ENCODE measurements at regions not wholly inside any gene's neighbourhood (a gene's known extent, or its start where the extent isn't known, plus 50 kb on each side); places are given as distances from the start of the nearest gene placed in this dataset.

DNA sequence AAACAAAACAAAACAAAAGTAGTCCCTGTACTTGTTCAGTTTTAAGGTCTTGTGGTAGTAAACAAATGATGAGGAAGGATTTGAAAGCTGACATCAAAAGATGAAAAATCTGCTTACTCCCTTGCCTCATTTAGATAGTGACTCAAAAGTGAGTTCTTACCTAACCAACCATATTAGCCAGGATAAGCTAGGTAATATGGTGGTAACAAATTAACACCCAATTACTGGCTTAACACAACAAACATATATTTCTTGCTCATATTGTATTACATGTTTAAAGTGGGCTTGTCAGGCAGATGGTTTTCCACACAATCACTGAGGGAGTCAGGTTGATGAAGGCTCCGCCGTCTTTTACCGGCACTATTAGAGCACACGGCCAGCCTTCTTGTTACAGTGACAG is 189.7 kb downstream of the PPARGC1A start:
- Histone ChIP-seq H3K4me1 (no peaks in the 10 kb centered on the region), H3K27ac (no peak overlapping the region), H3K4me3 (no peak overlapping the region), H3K27me3 (no peaks in the 10 kb centered on the region), H3K9me3 (no peaks in the 10 kb centered on the region), H3K36me3 (no peaks in the 10 kb centered on the region)
- TF ChIP-seq, protein P1, sequence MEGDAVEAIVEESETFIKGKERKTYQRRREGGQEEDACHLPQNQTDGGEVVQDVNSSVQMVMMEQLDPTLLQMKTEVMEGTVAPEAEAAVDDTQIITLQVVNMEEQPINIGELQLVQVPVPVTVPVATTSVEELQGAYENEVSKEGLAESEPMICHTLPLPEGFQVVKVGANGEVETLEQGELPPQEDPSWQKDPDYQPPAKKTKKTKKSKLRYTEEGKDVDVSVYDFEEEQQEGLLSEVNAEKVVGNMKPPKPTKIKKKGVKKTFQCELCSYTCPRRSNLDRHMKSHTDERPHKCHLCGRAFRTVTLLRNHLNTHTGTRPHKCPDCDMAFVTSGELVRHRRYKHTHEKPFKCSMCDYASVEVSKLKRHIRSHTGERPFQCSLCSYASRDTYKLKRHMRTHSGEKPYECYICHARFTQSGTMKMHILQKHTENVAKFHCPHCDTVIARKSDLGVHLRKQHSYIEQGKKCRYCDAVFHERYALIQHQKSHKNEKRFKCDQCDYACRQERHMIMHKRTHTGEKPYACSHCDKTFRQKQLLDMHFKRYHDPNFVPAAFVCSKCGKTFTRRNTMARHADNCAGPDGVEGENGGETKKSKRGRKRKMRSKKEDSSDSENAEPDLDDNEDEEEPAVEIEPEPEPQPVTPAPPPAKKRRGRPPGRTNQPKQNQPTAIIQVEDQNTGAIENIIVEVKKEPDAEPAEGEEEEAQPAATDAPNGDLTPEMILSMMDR (IDR thresholded peaks at IDR 0.05): no peak
- TF ChIP-seq POLR2AphosphoS5 (IDR thresholded peaks at IDR 0.05) (no peak), POLR2A (IDR thresholded peaks at IDR 0.05) (no peak), EP300 (IDR thresholded peaks at IDR 0.05) (no peak)
- DNase-seq: no peak
- 92 to 96% methylated on average over 4 of the region's 4 CpGs for WGBS, 2 donors
- ATAC-seq (ENCODE audit: low FRiP score in 2 of 2): no peak

DNA sequence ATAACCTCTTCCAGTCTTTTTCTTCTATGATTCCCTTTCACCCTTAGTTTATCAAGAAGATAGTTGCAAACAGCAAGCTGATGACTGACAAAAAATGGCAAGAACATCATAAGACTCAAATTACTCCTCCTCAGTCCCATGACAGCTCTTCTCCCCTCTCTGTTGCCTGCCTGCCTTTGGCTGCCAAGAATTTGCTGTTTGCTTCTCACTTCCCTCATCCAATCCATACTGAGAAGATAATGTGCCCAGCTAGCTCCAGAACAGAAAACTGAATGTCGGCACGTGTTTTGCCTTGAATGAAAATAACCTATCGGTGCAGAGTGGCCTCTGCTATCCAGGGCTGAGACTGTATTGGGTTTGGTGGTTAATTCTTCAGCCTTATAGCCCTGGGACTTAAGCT is 192.1 kb downstream of the PPARGC1A start:
- 80 to 85% methylated on average over 3 of the region's 3 CpGs for WGBS, 2 donors
- H3K27ac ChIP-seq: no peak overlapping the region
- H3K36me3 ChIP-seq: no peaks in the 10 kb centered on the region
- no peaks in the 10 kb centered on the region for H3K9me3 ChIP-seq
- TF ChIP-seq POLR2A (IDR thresholded peaks at IDR 0.05): no peak
- TF ChIP-seq, protein P1 (IDR thresholded peaks at IDR 0.05): no peak
- no peak for TF ChIP-seq EP300 (IDR thresholded peaks at IDR 0.05)
- no peak for TF ChIP-seq POLR2AphosphoS5 (IDR thresholded peaks at IDR 0.05)
- ATAC-seq (ENCODE audit: low FRiP score in 2 of 2): no peak
- DNase-seq: no peak
- H3K27me3 ChIP-seq: no peaks in the 10 kb centered on the region
- no peak overlapping the region for H3K4me3 ChIP-seq
- no peaks in the 10 kb centered on the region for H3K4me1 ChIP-seq

DNA sequence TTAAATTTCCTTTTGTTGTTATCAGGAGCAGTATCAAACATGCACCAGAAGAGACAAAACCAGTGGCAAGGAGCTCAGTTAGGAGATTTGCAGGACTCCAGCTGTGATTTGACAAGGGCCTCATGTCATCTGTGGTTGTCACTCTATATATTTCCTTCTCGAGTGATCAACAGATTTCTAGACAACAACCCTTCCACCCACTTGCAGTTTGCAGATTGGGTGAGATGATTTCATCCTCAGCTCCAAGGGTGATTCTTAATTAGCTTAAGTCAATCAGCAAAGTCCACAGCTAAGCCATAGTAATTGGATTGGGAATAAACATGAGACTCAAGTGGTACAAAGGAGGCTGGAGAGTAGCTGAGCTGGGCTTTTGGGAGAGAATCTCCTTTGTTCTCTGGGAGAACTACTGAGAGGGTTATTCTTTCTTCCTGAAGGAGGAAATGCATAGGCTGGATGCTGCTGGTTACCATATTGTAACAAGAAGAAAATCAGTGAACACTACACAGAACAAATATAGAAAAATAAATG is 192.8 kb downstream of the PPARGC1A start:
- H3K9me3 ChIP-seq: no peaks in the 10 kb centered on the region
- ATAC-seq (ENCODE audit: low FRiP score in 2 of 2) (no peak), DNase-seq (no peak)
- no peak for TF ChIP-seq POLR2AphosphoS5 (IDR thresholded peaks at IDR 0.05)
- TF ChIP-seq POLR2A (IDR thresholded peaks at IDR 0.05): no peak
- TF ChIP-seq EP300 (IDR thresholded peaks at IDR 0.05): no peak
- TF ChIP-seq, protein P1 (IDR thresholded peaks at IDR 0.05): no peak
- no peaks in the 10 kb centered on the region for H3K27me3 ChIP-seq
- no peaks in the 10 kb centered on the region for H3K4me1 ChIP-seq
- WGBS, 2 donors: 55 to 83% methylated on average over 1 of the region's 1 CpG
- H3K36me3 ChIP-seq: no peaks in the 10 kb centered on the region
- no peak overlapping the region for H3K27ac ChIP-seq
- no peak overlapping the region for H3K4me3 ChIP-seq

DNA sequence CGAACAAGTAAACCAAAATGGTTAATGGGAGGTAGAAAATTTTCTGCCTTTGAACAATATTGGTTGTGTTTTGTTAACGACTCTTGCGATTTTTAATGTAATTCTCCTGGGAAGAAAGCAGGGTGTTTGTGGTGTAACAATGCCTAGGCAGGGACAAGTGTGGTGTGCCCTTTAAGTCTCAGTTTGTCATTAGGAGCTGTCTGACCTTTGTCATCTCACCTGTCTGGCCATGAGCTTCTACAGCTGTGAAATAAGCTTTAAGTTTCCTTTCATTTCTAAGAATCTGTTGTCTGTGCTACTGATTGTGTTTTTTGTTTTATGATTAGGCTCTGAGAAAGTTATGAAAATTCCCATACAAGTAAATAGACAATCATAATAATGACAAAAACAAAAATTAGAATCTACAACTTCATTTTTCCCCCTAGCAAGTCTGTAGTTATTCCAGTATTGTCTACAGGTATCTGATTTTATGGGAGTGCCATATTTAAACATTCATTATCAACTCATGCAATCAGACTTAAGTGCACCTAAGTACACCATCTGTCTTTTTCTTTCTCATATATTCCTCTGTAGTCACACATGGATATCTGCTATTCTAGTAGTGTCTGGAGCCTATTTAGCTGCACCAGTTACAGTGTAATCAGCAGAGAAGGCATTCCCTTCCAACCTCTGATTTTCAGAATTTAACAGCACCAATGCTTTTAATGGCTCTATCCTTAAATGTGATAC is 203.5 kb downstream of the PPARGC1A start:
- H3K36me3 ChIP-seq: no peaks in the 10 kb centered on the region
- ATAC-seq (ENCODE audit: low FRiP score in 2 of 2) (no peak), DNase-seq (no peak)
- H3K27me3 ChIP-seq: no peaks in the 10 kb centered on the region
- 94 to 98% methylated on average over 3 of the region's 3 CpGs for WGBS, 2 donors
- H3K4me3 ChIP-seq: no peak overlapping the region
- H3K9me3 ChIP-seq: peaks cover 0 to 5% (median 1%) of the 10 kb centered on the region in 4 donors
- no peak overlapping the region for H3K27ac ChIP-seq
- H3K4me1 ChIP-seq: no peaks in the 10 kb centered on the region
- TF ChIP-seq, protein P1 (IDR thresholded peaks at IDR 0.05): no peak
- no peak for TF ChIP-seq POLR2A (IDR thresholded peaks at IDR 0.05)
- no peak for TF ChIP-seq POLR2AphosphoS5 (IDR thresholded peaks at IDR 0.05)
- TF ChIP-seq EP300 (IDR thresholded peaks at IDR 0.05): no peak

DNA sequence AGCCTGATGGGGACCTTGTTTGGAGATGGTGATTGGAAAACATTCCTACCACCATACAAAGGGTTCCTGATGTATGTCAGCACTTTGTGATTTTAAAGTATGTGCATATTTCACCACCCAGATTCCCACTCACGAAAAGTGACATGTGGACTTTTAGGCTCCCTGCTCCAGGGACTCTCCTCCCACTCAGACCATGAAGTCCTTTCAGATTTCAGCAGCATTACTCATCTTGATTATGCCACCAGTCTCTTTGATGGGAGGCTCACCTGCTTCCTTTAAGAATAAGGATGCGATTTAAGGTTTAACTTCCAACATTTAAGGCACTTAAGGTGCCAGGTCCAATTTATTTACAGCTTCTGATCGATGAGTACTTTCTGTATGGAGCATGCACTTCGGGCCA is 204.4 kb downstream of the PPARGC1A start:
- H3K36me3 ChIP-seq: no peaks in the 10 kb centered on the region
- ATAC-seq (ENCODE audit: low FRiP score in 2 of 2): no peak

More for the DNA sequence above, 204.4 kb downstream of the PPARGC1A start:
- Histone ChIP-seq H3K4me1 (no peaks in the 10 kb centered on the region), H3K27me3 (no peaks in the 10 kb centered on the region), H3K4me3 (no peak overlapping the region), H3K27ac (no peak overlapping the region), H3K9me3 (peaks cover 0 to 5% (median 1%) of the 10 kb centered on the region in 4 donors)
- DNase-seq: no peak
- 74 to 84% methylated on average over 4 of the region's 4 CpGs for WGBS, 2 donors
- TF ChIP-seq POLR2AphosphoS5 (IDR thresholded peaks at IDR 0.05) (no peak), EP300 (IDR thresholded peaks at IDR 0.05) (no peak), POLR2A (IDR thresholded peaks at IDR 0.05) (no peak)
- TF ChIP-seq, protein P1 (IDR thresholded peaks at IDR 0.05): no peak
